H9 (cell line): ENCODE measurements at regions not wholly inside any gene's neighbourhood (a gene's known extent, or its start where the extent isn't known, plus 50 kb on each side); places are given as distances from the start of the nearest gene placed in this dataset.

Source experiments
- DNase-seq: peaks from one replicate; pipeline ENCODE4 v3.0.0-alpha.2; 2017
- H2AFZ ChIP-seq: one replicate; pipeline ENCODE4 v1.6.1; 2013; ENCODE audit warnings: mild to moderate bottlenecking, low read length, control low read depth, moderate library complexity
- H2AK5ac ChIP-seq: 2 replicates; pipeline ENCODE4 v1.6.1; 2013; ENCODE audit warnings: low read length, control low read depth, mixed read lengths; ENCODE audit not compliant: insufficient read length
- H2BK120ac ChIP-seq: one replicate; pipeline ENCODE4 v1.6.1; 2013; ENCODE audit warnings: low read depth, mild to moderate bottlenecking, low read length, control low read depth, inconsistent platforms; ENCODE audit not compliant: poor library complexity, severe bottlenecking
- H2BK12ac ChIP-seq: 2 replicates; pipeline ENCODE4 v1.6.1; 2013; ENCODE audit warnings: low read length, control low read depth, mixed read lengths, low read depth; ENCODE audit not compliant: insufficient read length
- H2BK15ac ChIP-seq: 2 replicates; pipeline ENCODE4 v1.6.1; 2013; ENCODE audit warnings: low read depth, low read length, control low read depth
- H2BK20ac ChIP-seq: one replicate; pipeline ENCODE4 v1.6.1; 2013; ENCODE audit warnings: low read depth, mild to moderate bottlenecking, low read length, control low read depth, inconsistent platforms; ENCODE audit not compliant: poor library complexity, severe bottlenecking
- H2BK5ac ChIP-seq: 2 replicates; pipeline ENCODE4 v1.6.1; 2013; ENCODE audit warnings: low read length, control low read depth, mixed read lengths; ENCODE audit not compliant: insufficient read length
- H3K14ac ChIP-seq: 2 replicates; pipeline ENCODE4 v1.6.1; 2013; ENCODE audit warnings: low read length, control low read depth; ENCODE audit not compliant: insufficient read depth
- H3K18ac ChIP-seq: 2 replicates; pipeline ENCODE4 v1.6.1; 2013; ENCODE audit warnings: low read depth, mild to moderate bottlenecking, mixed read lengths, low read length, control low read depth; ENCODE audit not compliant: insufficient read length
- H3K23ac ChIP-seq: 2 replicates; pipeline ENCODE4 v1.6.1; 2013; ENCODE audit warnings: low read length, control low read depth, mixed read lengths, low read depth; ENCODE audit not compliant: insufficient read length
- H3K23me2 ChIP-seq: 2 replicates; pipeline ENCODE4 v1.6.1; 2013; ENCODE audit warnings: low read depth, mild to moderate bottlenecking, mixed read lengths, low read length, control low read depth; ENCODE audit not compliant: insufficient read length, poor library complexity, severe bottlenecking
- H3K27ac ChIP-seq: 2 replicates; pipeline ENCODE4 v1.5.1; 2013; ENCODE audit warnings: low read length, control low read depth, mixed read lengths, low read depth; ENCODE audit not compliant: insufficient read length
- H3K27me3 ChIP-seq: 2 replicates; pipeline ENCODE4 v1.6.1; 2013; ENCODE audit warnings: low read length, control low read depth, inconsistent platforms; ENCODE audit not compliant: insufficient read depth
- H3K4ac ChIP-seq: 2 replicates; pipeline ENCODE4 v1.6.1; 2013; ENCODE audit warnings: low read depth, mild to moderate bottlenecking, control low read depth, inconsistent platforms, low read length, moderate library complexity
- H3K4me1 ChIP-seq: 2 replicates; pipeline ENCODE4 v1.6.1; 2013; ENCODE audit warnings: low read length, control low read depth, inconsistent platforms; ENCODE audit not compliant: insufficient read depth
- H3K4me2 ChIP-seq: 2 replicates; pipeline ENCODE4 v1.6.1; 2013; ENCODE audit warnings: low read length, control low read depth, mixed read lengths; ENCODE audit not compliant: insufficient read length, insufficient read depth
- H3K56ac ChIP-seq: 2 replicates; pipeline ENCODE4 v1.6.1; 2013; ENCODE audit warnings: low read depth, mild to moderate bottlenecking, mixed read lengths, low read length, control low read depth; ENCODE audit not compliant: insufficient read length
- H3K79me1 ChIP-seq: 2 replicates; pipeline ENCODE4 v1.6.1; 2013; ENCODE audit warnings: low read depth, mild to moderate bottlenecking, moderate library complexity, low read length, control low read depth, inconsistent platforms; ENCODE audit not compliant: insufficient read depth, poor library complexity, severe bottlenecking
- H3K79me2 ChIP-seq: 2 replicates; pipeline ENCODE4 v1.6.1; 2013; ENCODE audit warnings: low read length, control low read depth, inconsistent platforms; ENCODE audit not compliant: insufficient read depth
- H3K9ac ChIP-seq: 2 replicates; pipeline ENCODE4 v1.6.1; 2013; ENCODE audit warnings: low read length, control low read depth, mixed read lengths; ENCODE audit not compliant: insufficient read length; ENCODE audit errors: extremely low read depth
- H3K9me3 ChIP-seq: one replicate; pipeline ENCODE4 v1.6.1; 2013; ENCODE audit warnings: low read depth, low read length, inconsistent platforms; ENCODE audit not compliant: control insufficient read depth
- H3T11ph ChIP-seq: one replicate; pipeline ENCODE4 v1.6.1; 2013; ENCODE audit warnings: mild to moderate bottlenecking, low read length, control low read depth, inconsistent platforms
- H4K20me1 ChIP-seq: one replicate; pipeline ENCODE4 v1.6.1; 2013; ENCODE audit not compliant: control insufficient read depth, insufficient read length, insufficient read depth
- H4K5ac ChIP-seq: 2 replicates; pipeline ENCODE4 v1.6.1; 2013; ENCODE audit warnings: low read depth, mild to moderate bottlenecking, mixed read lengths, low read length, control low read depth; ENCODE audit not compliant: insufficient read length
- H4K8ac ChIP-seq: replicated peaks from 2 replicates; pipeline ENCODE4 v1.6.1; 2013; ENCODE audit warnings: low read length, control low read depth, mixed read lengths, low read depth; ENCODE audit not compliant: insufficient read length
- H4K91ac ChIP-seq: 2 replicates; pipeline ENCODE4 v1.6.1; 2013; ENCODE audit warnings: low read depth, mild to moderate bottlenecking, moderate library complexity, mixed read lengths, low read length, control low read depth; ENCODE audit not compliant: insufficient read length
- H3K27ac Mint-ChIP-seq, 3 experiments: 2 replicates in 2 of 3; 3 replicates in 1 of 3; pipeline ENCODE4 v1.8.0; 2020 to 2021; ENCODE audit warnings: mixed read lengths in 3 of 3, mild to moderate bottlenecking in 1 of 3, moderate library complexity in 1 of 3
- H3K27me3 Mint-ChIP-seq: 2 replicates; pipeline ENCODE4 v1.8.0; 2021; ENCODE audit warnings: low read depth, mild to moderate bottlenecking, moderate library complexity, mixed read lengths
- H3K36me3 Mint-ChIP-seq, 3 experiments: 2 replicates in 2 of 3; 3 replicates in 1 of 3; pipeline ENCODE4 v1.8.0; 2020 to 2021; ENCODE audit warnings: low read depth in 3 of 3, mixed read lengths in 3 of 3; ENCODE audit not compliant: insufficient read depth in 1 of 3
- H3K4me1 Mint-ChIP-seq, 2 experiments: 2 replicates each; pipeline ENCODE4 v1.8.0; 2020; ENCODE audit warnings: mixed read lengths in 2 of 2
- H3K4me3 Mint-ChIP-seq, 2 experiments: 2 replicates in 1 of 2; 3 replicates in 1 of 2; pipeline ENCODE4 v1.8.0; 2020 to 2021; ENCODE audit warnings: mild to moderate bottlenecking in 2 of 2, mixed read lengths in 2 of 2, moderate library complexity in 1 of 2
- H3K9me3 Mint-ChIP-seq, 2 experiments: 2 replicates in 1 of 2; 3 replicates in 1 of 2; pipeline ENCODE4 v1.8.0; 2020; ENCODE audit warnings: mild to moderate bottlenecking in 2 of 2, mixed read lengths in 2 of 2, moderate library complexity in 1 of 2
- WGBS: extraction: QIAGEN DNeasy Blood & Tissue Kit; methylation state at CpG from one replicate; pipeline ENCODE4 v1.1.7; 2013; ENCODE audit warnings: missing lambda C conversion rate, low lambda C conversion rate, mixed read lengths; ENCODE audit not compliant: insufficient read length; ENCODE audit errors: extremely low coverage; 5-methylcytosine and 5-hydroxymethylcytosine counted together
- TF ChIP-seq, protein P1 (sequence below): fragments of 200-600 bp; sonication (generic); conservative IDR thresholded peaks from 3 replicates; pipeline ENCODE4 v1.8.0; 2021; ENCODE audit warnings: antibody characterized with exemption, mild to moderate bottlenecking

DNA sequence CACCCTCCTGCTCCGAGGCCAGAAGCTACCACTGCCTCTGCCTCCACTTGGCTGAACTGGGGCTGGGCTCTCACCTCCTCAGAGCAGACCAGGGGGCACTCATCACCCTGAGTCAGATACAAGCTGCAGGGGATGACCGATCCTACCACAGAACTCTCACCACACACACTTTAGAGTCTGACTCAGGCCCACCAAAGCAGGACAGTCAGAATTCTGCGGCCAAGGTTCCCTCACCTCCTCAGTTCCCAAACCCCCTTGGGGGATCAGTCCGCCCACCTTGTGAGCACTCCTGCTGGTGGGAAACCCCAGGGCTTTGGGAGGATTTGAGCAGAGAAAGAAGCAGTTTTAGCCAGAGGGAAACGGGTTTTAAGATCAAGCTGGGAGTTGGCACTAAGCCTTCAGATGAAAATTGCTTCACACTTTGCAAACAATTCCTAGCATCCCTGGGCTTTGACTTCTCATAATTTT lies 587.8 kb upstream of the JAG1 start:
- H3K4me1 Mint-ChIP-seq = peaks cover 6 to 18% of the 10 kb centered on the region in 2 experiments
- peaks cover 0 to 6% of the 10 kb centered on the region in 2 experiments; a peak in 4 of 5 replicates for H3K9me3 Mint-ChIP-seq
- Histone ChIP-seq H3K23me2 (no peaks in the 10 kb centered on the region), H3K56ac (no peak overlapping the region), H2BK20ac (no peak overlapping the region), H2AK5ac (no peak overlapping the region), H3K9me3 (no peaks in the 10 kb centered on the region), H3K4me1 (peaks cover 2% of the 10 kb centered on the region; the same call in 1 of the 2 replicates), H4K20me1 (no peaks in the 10 kb centered on the region), H2BK120ac (no peak overlapping the region), H3K27ac (no peak overlapping the region), H3K23ac (no peak overlapping the region), H3K27me3 (no peaks in the 10 kb centered on the region), H2BK15ac (no peak overlapping the region), H3K18ac (no peak overlapping the region), H2BK5ac (no peak overlapping the region), H3K79me2 (no peaks in the 10 kb centered on the region), H3K14ac (no peak overlapping the region), H2BK12ac (no peak overlapping the region), H3K9ac (no peak overlapping the region), H3K4me2 (no peak overlapping the region), H3K79me1 (no peaks in the 10 kb centered on the region), H3K4ac (no peak overlapping the region), H4K5ac (no peak overlapping the region), H4K91ac (no peak overlapping the region), H4K8ac (no peak overlapping the region), H2AFZ (no peak overlapping the region), H3T11ph (no peak overlapping the region)
- H3K4me3 Mint-ChIP-seq = no peak overlapping the region
- WGBS = no CpG with 5 or more reads among the region's 5 CpGs
- no peak for DNase-seq
- H3K27ac Mint-ChIP-seq = peak overlapping the region in 1 of 3 experiments; percentile 53; a peak in 1 of 7 replicates
- H3K27me3 Mint-ChIP-seq = no peaks in the 10 kb centered on the region
- peaks cover 0 to 3% (median 0%) of the 10 kb centered on the region in 3 experiments; a peak in 1 of 7 replicates for H3K36me3 Mint-ChIP-seq
- TF ChIP-seq, protein P1, sequence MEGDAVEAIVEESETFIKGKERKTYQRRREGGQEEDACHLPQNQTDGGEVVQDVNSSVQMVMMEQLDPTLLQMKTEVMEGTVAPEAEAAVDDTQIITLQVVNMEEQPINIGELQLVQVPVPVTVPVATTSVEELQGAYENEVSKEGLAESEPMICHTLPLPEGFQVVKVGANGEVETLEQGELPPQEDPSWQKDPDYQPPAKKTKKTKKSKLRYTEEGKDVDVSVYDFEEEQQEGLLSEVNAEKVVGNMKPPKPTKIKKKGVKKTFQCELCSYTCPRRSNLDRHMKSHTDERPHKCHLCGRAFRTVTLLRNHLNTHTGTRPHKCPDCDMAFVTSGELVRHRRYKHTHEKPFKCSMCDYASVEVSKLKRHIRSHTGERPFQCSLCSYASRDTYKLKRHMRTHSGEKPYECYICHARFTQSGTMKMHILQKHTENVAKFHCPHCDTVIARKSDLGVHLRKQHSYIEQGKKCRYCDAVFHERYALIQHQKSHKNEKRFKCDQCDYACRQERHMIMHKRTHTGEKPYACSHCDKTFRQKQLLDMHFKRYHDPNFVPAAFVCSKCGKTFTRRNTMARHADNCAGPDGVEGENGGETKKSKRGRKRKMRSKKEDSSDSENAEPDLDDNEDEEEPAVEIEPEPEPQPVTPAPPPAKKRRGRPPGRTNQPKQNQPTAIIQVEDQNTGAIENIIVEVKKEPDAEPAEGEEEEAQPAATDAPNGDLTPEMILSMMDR = no peak
